SK-N-SH (cell line): ENCODE measurements at regions not wholly inside any gene's neighbourhood (a gene's known extent, or its start where the extent isn't known, plus 50 kb on each side); places are given as distances from the start of the nearest gene placed in this dataset.

Experiments used
- CTCF ChIP-seq: fragments of 200-600 bp; sonication (generic); IDR thresholded peaks from 2 replicates; pipeline ENCODE4 v1.6.1; 2017; ENCODE audit warnings: antibody characterized with exemption, mild to moderate bottlenecking, moderate library complexity
- EP300 ChIP-seq, 2 experiments: IDR thresholded peaks; 2 replicates each; pipeline versions ENCODE4 v1.4.0 to v1.6.1; 2012; ENCODE audit warnings: borderline replicate concordance in 1 of 2, low read depth in 1 of 2, low read length in 1 of 2
- RAD21 ChIP-seq: IDR thresholded peaks from 2 replicates; pipeline ENCODE4 v1.6.1; 2012; ENCODE audit warnings: mild to moderate bottlenecking, low read length
- RFX5 ChIP-seq: IDR thresholded peaks from 2 replicates; pipeline ENCODE4 v1.6.1; 2012; ENCODE audit warnings: mild to moderate bottlenecking, improper control_type of control experiment, low read length

DNA sequence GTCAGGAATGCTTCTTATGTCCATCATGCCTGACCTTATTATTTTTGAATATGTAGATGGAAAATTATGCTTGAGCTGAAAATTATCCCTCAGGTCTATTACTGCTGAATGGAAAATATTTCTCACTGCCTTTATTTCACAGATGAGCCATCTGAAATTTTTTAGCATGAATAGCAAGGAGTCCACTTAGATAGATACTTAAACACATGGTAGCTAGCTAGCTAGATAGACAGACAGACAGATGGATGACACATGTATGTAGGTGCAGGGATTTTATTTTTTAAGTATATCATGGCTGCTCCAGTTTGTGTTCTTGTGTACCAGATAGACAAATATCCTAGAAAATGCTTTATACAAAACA lies 645.0 kb downstream of the MMUT start:
- no peak for TF ChIP-seq CTCF
- no peak for TF ChIP-seq EP300 (IDR thresholded peaks at IDR 0.05; ENCODE audit: borderline replicate concordance in 1 of 2, low read depth in 1 of 2, low read length in 1 of 2)
- no peak for TF ChIP-seq RFX5
- TF ChIP-seq RAD21, result no peak
